Progenitor cell of endocrine pancreas (in vitro differentiated cells): ENCODE measurements at regions not wholly inside any gene's neighbourhood (a gene's known extent, or its start where the extent isn't known, plus 50 kb on each side); places are given as distances from the start of the nearest gene placed in this dataset.

Source experiments
- DNase-seq: peaks from one replicate; pipeline ENCODE4 v3.0.0; 2021; ENCODE audit warnings: low spot score; ENCODE audit not compliant: unreplicated experiment
- H3K27ac Mint-ChIP-seq: 2 replicates; pipeline ENCODE4 v1.8.0; 2021; ENCODE audit warnings: mild to moderate bottlenecking, moderate library complexity, mixed read lengths
- H3K27me3 Mint-ChIP-seq: 2 replicates; pipeline ENCODE4 v1.8.0; 2021; ENCODE audit warnings: mixed read lengths
- H3K36me3 Mint-ChIP-seq: 2 replicates; pipeline ENCODE4 v1.8.0; 2022; ENCODE audit warnings: mixed read lengths; ENCODE audit not compliant: insufficient read depth
- H3K4me1 Mint-ChIP-seq: 2 replicates; pipeline ENCODE4 v1.8.0; 2021; ENCODE audit warnings: low read depth, mixed read lengths
- H3K4me3 Mint-ChIP-seq: 2 replicates; pipeline ENCODE4 v1.8.0; 2021; ENCODE audit warnings: low read depth, mild to moderate bottlenecking, moderate library complexity, mixed read lengths
- H3K9me3 Mint-ChIP-seq: 2 replicates; pipeline ENCODE4 v1.8.0; 2021; ENCODE audit warnings: low read depth, mixed read lengths
- CTCF ChIP-seq: fragments of 200-600 bp; sonication (generic); IDR thresholded peaks from one replicate; pipeline ENCODE4 v1.5.0; 2021; ENCODE audit warnings: antibody characterized with exemption, mild to moderate bottlenecking; ENCODE audit not compliant: unreplicated experiment

GRCh38 chr2:17059458-17059857, 393.8 kb upstream of the CYRIA start:
- H3K9me3 Mint-ChIP-seq = no peaks in the 10 kb centered on the region
- H3K27ac Mint-ChIP-seq = no peak overlapping the region
- no peak for DNase-seq
- H3K27me3 Mint-ChIP-seq = peaks cover 5% of the 10 kb centered on the region
- no peak for TF ChIP-seq CTCF
- H3K4me1 Mint-ChIP-seq = peaks cover 9% of the 10 kb centered on the region
- no peak overlapping the region for H3K4me3 Mint-ChIP-seq
- H3K36me3 Mint-ChIP-seq = no peaks in the 10 kb centered on the region

- peaks cover 5% of the 10 kb centered on the region for H3K27me3 Mint-ChIP-seq
- no peaks in the 10 kb centered on the region for H3K9me3 Mint-ChIP-seq
- no peak overlapping the region for H3K4me3 Mint-ChIP-seq
- H3K4me1 Mint-ChIP-seq = peaks cover 9% of the 10 kb centered on the region
- no peak for TF ChIP-seq CTCF
- H3K27ac Mint-ChIP-seq = no peak overlapping the region
- no peak for DNase-seq
- no peaks in the 10 kb centered on the region for H3K36me3 Mint-ChIP-seq
Measured at GRCh38 chr2:17058772-17059402, 393.3 kb upstream of the CYRIA start.

GRCh38 chr2:17057109-17058017, 391.7 kb upstream of the CYRIA start:
- H3K4me3 Mint-ChIP-seq = no peak overlapping the region
- DNase-seq = no peak
- no peaks in the 10 kb centered on the region for H3K9me3 Mint-ChIP-seq
- no peak for TF ChIP-seq CTCF
- no peak overlapping the region for H3K27ac Mint-ChIP-seq
- peaks cover 9% of the 10 kb centered on the region for H3K4me1 Mint-ChIP-seq
- no peaks in the 10 kb centered on the region for H3K36me3 Mint-ChIP-seq
- peaks cover 5% of the 10 kb centered on the region for H3K27me3 Mint-ChIP-seq

- peaks cover 5% of the 10 kb centered on the region for H3K27me3 Mint-ChIP-seq
- no peaks in the 10 kb centered on the region for H3K9me3 Mint-ChIP-seq
- TF ChIP-seq CTCF = no peak
- no peak overlapping the region for H3K4me3 Mint-ChIP-seq
- H3K27ac Mint-ChIP-seq = no peak overlapping the region
- peaks cover 8% of the 10 kb centered on the region for H3K4me1 Mint-ChIP-seq
- DNase-seq = no peak
- H3K36me3 Mint-ChIP-seq = no peaks in the 10 kb centered on the region
Measured at GRCh38 chr2:17056236-17056635, 390.6 kb upstream of the CYRIA start.

- Mint-ChIP-seq H3K27me3 (peaks cover 2% of the 10 kb centered on the region), H3K4me1 (no peaks in the 10 kb centered on the region), H3K36me3 (no peaks in the 10 kb centered on the region), H3K27ac (no peak overlapping the region), H3K4me3 (no peak overlapping the region), H3K9me3 (no peaks in the 10 kb centered on the region)
- no peak for DNase-seq
- TF ChIP-seq CTCF = no peak
Measured at GRCh38 chr2:17052001-17052400, 386.4 kb upstream of the CYRIA start.
